Fibroblast of the aortic adventitia (primary cell): ENCODE measurements at regions not wholly inside any gene's neighbourhood (a gene's known extent, or its start where the extent isn't known, plus 50 kb on each side); places are given as distances from the start of the nearest gene placed in this dataset.

Experiments
- DNase-seq: peaks from one replicate; pipeline ENCODE4 v3.0.0-alpha.2; 2010; ENCODE audit warnings: low read depth
- H3K4me3 ChIP-seq: 2 replicates; pipeline ENCODE4 v1.5.1; 2011; ENCODE audit warnings: low read depth, mild to moderate bottlenecking, control low read depth, low read length, moderate library complexity
- CTCF ChIP-seq: IDR thresholded peaks from 2 replicates; pipeline ENCODE4 v1.5.1; 2011; ENCODE audit warnings: mild to moderate bottlenecking, low read length, control low read depth, inconsistent platforms; ENCODE audit not compliant: insufficient read depth

GRCh38 chr4:138678985-138679746 lies 336.4 kb upstream of the NOCT start:
- no peak overlapping the region for H3K4me3 ChIP-seq
- no peak for TF ChIP-seq CTCF
- DNase-seq, result no peak

GRCh38 chr4:138677748-138678147 lies 337.8 kb upstream of the NOCT start:
- TF ChIP-seq CTCF, result no peak
- DNase-seq, result peak; percentile 18
- no peak overlapping the region for H3K4me3 ChIP-seq

GRCh38 chr4:138677212-138677611 lies 338.4 kb upstream of the NOCT start:
- no peak for TF ChIP-seq CTCF
- H3K4me3 ChIP-seq, result no peak overlapping the region
- DNase-seq, result no peak

GRCh38 chr4:138675685-138676084 lies 339.9 kb upstream of the NOCT start:
- no peak overlapping the region for H3K4me3 ChIP-seq
- DNase-seq, result no peak
- no peak for TF ChIP-seq CTCF

- DNase-seq, result no peak
- no peak overlapping the region for H3K4me3 ChIP-seq
- no peak for TF ChIP-seq CTCF
Observed at GRCh38 chr4:138674209-138674608, 341.4 kb upstream of the NOCT start.

- TF ChIP-seq CTCF, result no peak
- no peak for DNase-seq
- H3K4me3 ChIP-seq, result no peak overlapping the region
Observed at GRCh38 chr4:138673053-138673452, 342.5 kb upstream of the NOCT start.
